Endothelial cell of umbilical vein (primary cell): ENCODE measurements at regions not wholly inside any gene's neighbourhood (a gene's known extent, or its start where the extent isn't known, plus 50 kb on each side); places are given as distances from the start of the nearest gene placed in this dataset.

Source experiments
- BruUV-seq: library from RNA; stranded (reverse); fragments of 400-500 nt; replicated peaks from 2 replicates; lab custom pipeline; 2021; lab: Mats Ljungman, UMichigan
- CTCF ChIA-PET: fragments of 300-600, 350-600 bp; sonication (Branson Sonifier 250); formaldehyde crosslinking; loops from one replicate; lab custom pipeline; 2021; ENCODE audit warnings: antibody characterized with exemption, inconsistent platforms; lab: Charles Lee
- POLR2A ChIA-PET: fragments of 300-600, 350-600 bp; sonication (Branson Sonifier 250); formaldehyde crosslinking; loops from one replicate; lab custom pipeline; 2021; ENCODE audit warnings: antibody characterized with exemption, inconsistent platforms; lab: Charles Lee
- DNase-seq: peaks from one replicate; pipeline ENCODE4 v3.0.0-alpha.2; 2011; ENCODE audit warnings: low read depth, low spot score
- FAIRE-seq: peaks from 2 replicates; lab custom pipeline; 2011; peaks lifted over from hg19 to GRCh38; lab: Jason Lieb, UNC
- H2AFZ ChIP-seq: 2 replicates; pipeline ENCODE4 v1.6.0; 2012; ENCODE audit warnings: low read depth, low read length, control low read depth, inconsistent platforms
- H3K27ac ChIP-seq: 2 replicates; pipeline ENCODE4 v1.5.1; 2011; ENCODE audit warnings: low read depth, mild to moderate bottlenecking, control low read depth, low read length, moderate library complexity; ENCODE audit not compliant: insufficient read depth
- H3K27me3 ChIP-seq, 2 experiments: 2 replicates each; pipeline versions ENCODE4 v1.6.0 to v1.6.1; 2011; ENCODE audit warnings: low read length in 2 of 2, mixed read lengths in 1 of 2; ENCODE audit not compliant: control insufficient read depth in 2 of 2, insufficient read depth in 2 of 2
- H3K36me3 ChIP-seq, 2 experiments: 2 replicates in 1 of 2; 3 replicates in 1 of 2; pipeline ENCODE4 v1.5.1; 2011; ENCODE audit warnings: low read length in 2 of 2, mild to moderate bottlenecking in 1 of 2, moderate library complexity in 1 of 2; ENCODE audit not compliant: control insufficient read depth in 2 of 2, insufficient read depth in 2 of 2; ENCODE audit errors: extremely low read depth in 1 of 2
- H3K4me1 ChIP-seq: 3 replicates; pipeline ENCODE4 v1.5.1; 2011; ENCODE audit warnings: mild to moderate bottlenecking, low read length; ENCODE audit not compliant: control insufficient read depth, insufficient read depth; ENCODE audit errors: extremely low read depth
- H3K4me2 ChIP-seq: 2 replicates; pipeline ENCODE4 v1.6.1; 2011; ENCODE audit warnings: low read length, control low read depth, mixed read lengths; ENCODE audit not compliant: insufficient read depth
- H3K4me3 ChIP-seq, 3 experiments: fragments of 200-600 bp in 1 of 3; sonication (generic), shearing (Covaris generic) in 1 of 3; replicated peaks in 1 of 3; 2 replicates each; pipeline ENCODE4 v1.5.1; 2011 to 2016; ENCODE audit warnings: control low read depth in 3 of 3, low read length in 3 of 3, mild to moderate bottlenecking in 2 of 3, inconsistent platforms in 1 of 3, low read depth in 1 of 3, moderate library complexity in 1 of 3; ENCODE audit not compliant: insufficient read depth in 1 of 3
- H3K79me2 ChIP-seq: 2 replicates; pipeline ENCODE4 v1.6.0; 2012; ENCODE audit warnings: low read length, inconsistent platforms; ENCODE audit not compliant: control insufficient read depth, insufficient read depth
- H3K9ac ChIP-seq: replicated peaks from 2 replicates; pipeline ENCODE3; 2011; ENCODE audit warnings: low read length, control low read depth; ENCODE audit not compliant: insufficient read depth; ENCODE audit errors: extremely low read depth
- H3K9me1 ChIP-seq: replicated peaks from 3 replicates; pipeline ENCODE4 v1.6.0; 2011; ENCODE audit warnings: mild to moderate bottlenecking, low read length; ENCODE audit not compliant: control insufficient read depth, insufficient read depth; ENCODE audit errors: extremely low read depth
- H3K9me3 ChIP-seq: replicated peaks from 2 replicates; pipeline ENCODE4 v1.5.1; 2012; ENCODE audit warnings: low read length, inconsistent platforms; ENCODE audit not compliant: control insufficient read depth, insufficient read depth
- H4K20me1 ChIP-seq: replicated peaks from 2 replicates; pipeline ENCODE3; 2011; ENCODE audit warnings: mild to moderate bottlenecking, low read length; ENCODE audit not compliant: control insufficient read depth, insufficient read depth; ENCODE audit errors: extremely low read depth
- EZH2 ChIP-seq: IDR thresholded peaks from 2 replicates; pipeline ENCODE4 v1.6.1; 2012; ENCODE audit warnings: borderline replicate concordance, low read depth, mild to moderate bottlenecking, moderate library complexity, low read length, inconsistent platforms; ENCODE audit not compliant: severe bottlenecking
- FOS ChIP-seq: IDR thresholded peaks from 2 replicates; pipeline ENCODE4 v1.6.1; 2011; ENCODE audit warnings: mild to moderate bottlenecking, low read length, moderate library complexity, borderline replicate concordance; ENCODE audit not compliant: insufficient read depth
- GATA2 ChIP-seq: IDR thresholded peaks from 2 replicates; pipeline ENCODE4 v1.7.0; 2011; ENCODE audit warnings: low read depth, mild to moderate bottlenecking, moderate library complexity, mixed read lengths, low read length; ENCODE audit not compliant: insufficient read length, insufficient read depth
- JUN ChIP-seq: IDR thresholded peaks from 2 replicates; pipeline ENCODE4 v1.6.1; 2011; ENCODE audit warnings: borderline replicate concordance, low read depth; ENCODE audit not compliant: insufficient read length, insufficient read depth
- MYC ChIP-seq: IDR thresholded peaks from one replicate; pipeline ENCODE4 v1.6.1; 2011; ENCODE audit warnings: mild to moderate bottlenecking, low read depth, low read length
- POLR2A ChIP-seq: IDR thresholded peaks from 2 replicates; pipeline ENCODE4 v1.6.1; 2012; ENCODE audit warnings: low read depth, mild to moderate bottlenecking, control low read depth, low read length
- POLR2AphosphoS5 ChIP-seq: IDR thresholded peaks from 2 replicates; pipeline ENCODE4 v1.6.1; 2012; ENCODE audit warnings: low read depth, mild to moderate bottlenecking, control low read depth, low read length, moderate library complexity; ENCODE audit not compliant: insufficient read depth
- dilution Hi-C: fragments of 300-500 bp; cut with MboI; formaldehyde crosslinking; loops from one replicate; pipeline ENCODE4 v1.15.0; 2019; ENCODE audit warnings: low sequenced_read_pairs; ENCODE audit not compliant: extremely low pct_ligation_motif_present
- intact Hi-C: fragments of 100-400 bp; cut with micrococcal nuclease; formaldehyde crosslinking; loops from one replicate; pipeline ENCODE4 v1.10.0; 2022
- TF ChIP-seq, protein P1 (sequence below), 2 donors: IDR thresholded peaks; 1 replicate in 1 of 2; 2 replicates in 1 of 2; pipeline ENCODE4 v1.5.1; 2011; ENCODE audit warnings: low read length in 2 of 2, mild to moderate bottlenecking in 2 of 2, moderate library complexity in 2 of 2, control low read depth in 1 of 2, inconsistent platforms in 1 of 2, low read depth in 1 of 2; ENCODE audit not compliant: insufficient read depth in 1 of 2; ENCODE audit errors: extremely low read depth in 1 of 2
- TF ChIP-seq, protein P2 (sequence below): IDR thresholded peaks from 2 replicates; pipeline ENCODE4 v1.6.1; 2011; ENCODE audit not compliant: insufficient read depth, insufficient read length

- H3K79me2 ChIP-seq: no peaks in the 10 kb centered on the region
- no peak for FAIRE-seq
- no peaks in the 10 kb centered on the region for H4K20me1 ChIP-seq
- H3K9me1 ChIP-seq: no peaks in the 10 kb centered on the region
- H3K36me3 ChIP-seq: no peaks in the 10 kb centered on the region
- no peak overlapping the region for H3K4me3 ChIP-seq
- H3K9me3 ChIP-seq: no peaks in the 10 kb centered on the region
- no peak for DNase-seq
- intact Hi-C loops: loop anchor here (5.0 kb wide), 1 partner anchor 54 kb away; no protein-coding TSS in a partner anchor
- POLR2A ChIA-PET: no interaction called here
- no peak overlapping the region for H3K4me2 ChIP-seq
- dilution Hi-C loops: no loop called here
- peaks cover 14% of the 10 kb centered on the region for H3K4me1 ChIP-seq
- no peak overlapping the region for H2AFZ ChIP-seq
- H3K27me3 ChIP-seq: no peaks in the 10 kb centered on the region
- TF ChIP-seq JUN (no peak), POLR2A (no peak), EZH2 (no peak), GATA2 (no peak), POLR2AphosphoS5 (no peak), MYC (no peak), FOS (no peak)
- TF ChIP-seq, protein P1, sequence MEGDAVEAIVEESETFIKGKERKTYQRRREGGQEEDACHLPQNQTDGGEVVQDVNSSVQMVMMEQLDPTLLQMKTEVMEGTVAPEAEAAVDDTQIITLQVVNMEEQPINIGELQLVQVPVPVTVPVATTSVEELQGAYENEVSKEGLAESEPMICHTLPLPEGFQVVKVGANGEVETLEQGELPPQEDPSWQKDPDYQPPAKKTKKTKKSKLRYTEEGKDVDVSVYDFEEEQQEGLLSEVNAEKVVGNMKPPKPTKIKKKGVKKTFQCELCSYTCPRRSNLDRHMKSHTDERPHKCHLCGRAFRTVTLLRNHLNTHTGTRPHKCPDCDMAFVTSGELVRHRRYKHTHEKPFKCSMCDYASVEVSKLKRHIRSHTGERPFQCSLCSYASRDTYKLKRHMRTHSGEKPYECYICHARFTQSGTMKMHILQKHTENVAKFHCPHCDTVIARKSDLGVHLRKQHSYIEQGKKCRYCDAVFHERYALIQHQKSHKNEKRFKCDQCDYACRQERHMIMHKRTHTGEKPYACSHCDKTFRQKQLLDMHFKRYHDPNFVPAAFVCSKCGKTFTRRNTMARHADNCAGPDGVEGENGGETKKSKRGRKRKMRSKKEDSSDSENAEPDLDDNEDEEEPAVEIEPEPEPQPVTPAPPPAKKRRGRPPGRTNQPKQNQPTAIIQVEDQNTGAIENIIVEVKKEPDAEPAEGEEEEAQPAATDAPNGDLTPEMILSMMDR (IDR thresholded peaks at IDR 0.05; ENCODE audit: extremely low read depth in 1 of 2, insufficient read depth in 1 of 2, low read depth in 1 of 2, low read length in 2 of 2): no peak
- TF ChIP-seq, protein P2, sequence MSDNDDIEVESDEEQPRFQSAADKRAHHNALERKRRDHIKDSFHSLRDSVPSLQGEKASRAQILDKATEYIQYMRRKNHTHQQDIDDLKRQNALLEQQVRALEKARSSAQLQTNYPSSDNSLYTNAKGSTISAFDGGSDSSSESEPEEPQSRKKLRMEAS: no peak
- BruUV-seq: no TSS peak
- no peak overlapping the region for H3K9ac ChIP-seq
- CTCF ChIA-PET: interaction anchor here (1.2 kb wide), 1 partner anchor 10 kb away, joined by 4 read pairs; no protein-coding TSS in a partner anchor
- no peak overlapping the region for H3K27ac ChIP-seq
Measured at GRCh38 chr11:105296386-105296785, 156.8 kb upstream of the CARD18 start.
